CD1c-positive myeloid dendritic cell (primary cell): ENCODE measurements at regions not wholly inside any gene's neighbourhood (a gene's known extent, or its start where the extent isn't known, plus 50 kb on each side); places are given as distances from the start of the nearest gene placed in this dataset.
"Not testable (repeated sequence)": the region's sequence is repeated elsewhere in the genome, so short reads cannot be mapped to it uniquely, and the experiment has no call there.

Experiments
- DNase-seq: peaks from one replicate; pipeline ENCODE4 v3.0.0-alpha.2; 2016; ENCODE audit errors: extremely low spot score

GRCh38 chrX:128619490-128619889 lies 567.3 kb upstream of the ACTRT1 start:
- no peak for DNase-seq

GRCh38 chrX:128616933-128617332 lies 564.7 kb upstream of the ACTRT1 start:
- DNase-seq = no peak

- not testable (repeated sequence) for DNase-seq
Measured at GRCh38 chrX:128606817-128607216, 554.6 kb upstream of the ACTRT1 start.

GRCh38 chrX:128606357-128606756 lies 554.2 kb upstream of the ACTRT1 start:
- DNase-seq = not testable (repeated sequence)

- DNase-seq = no peak
Measured at GRCh38 chrX:128601706-128602105, 549.5 kb upstream of the ACTRT1 start.

GRCh38 chrX:128599632-128600031 lies 547.4 kb upstream of the ACTRT1 start:
- no peak for DNase-seq

- DNase-seq = no peak
Measured at GRCh38 chrX:128582036-128582435, 529.8 kb upstream of the ACTRT1 start.

GRCh38 chrX:128581615-128582014 lies 529.4 kb upstream of the ACTRT1 start:
- no peak for DNase-seq

- DNase-seq = no peak
Measured at GRCh38 chrX:128543114-128543513, 490.9 kb upstream of the ACTRT1 start.

GRCh38 chrX:128518508-128518907 lies 466.3 kb upstream of the ACTRT1 start:
- no peak for DNase-seq

GRCh38 chrX:128517691-128518090 lies 465.5 kb upstream of the ACTRT1 start:
- DNase-seq = no peak

- no peak for DNase-seq
Measured at GRCh38 chrX:128504496-128504895, 452.3 kb upstream of the ACTRT1 start.

- DNase-seq = no peak
Measured at GRCh38 chrX:128464116-128464515, 411.9 kb upstream of the ACTRT1 start.

GRCh38 chrX:128460835-128461234 lies 408.6 kb upstream of the ACTRT1 start:
- no peak for DNase-seq

GRCh38 chrX:128458888-128459287 lies 406.7 kb upstream of the ACTRT1 start:
- no peak for DNase-seq

- DNase-seq = no peak
Measured at GRCh38 chrX:128457674-128458073, 405.5 kb upstream of the ACTRT1 start.

GRCh38 chrX:128439159-128439558 lies 387.0 kb upstream of the ACTRT1 start:
- DNase-seq = no peak

GRCh38 chrX:128438082-128438481 lies 385.9 kb upstream of the ACTRT1 start:
- no peak for DNase-seq

GRCh38 chrX:128436397-128437103 lies 384.3 kb upstream of the ACTRT1 start:
- DNase-seq = no peak

GRCh38 chrX:128425546-128425945 lies 373.3 kb upstream of the ACTRT1 start:
- no peak for DNase-seq

GRCh38 chrX:128408842-128409241 lies 356.6 kb upstream of the ACTRT1 start:
- no peak for DNase-seq

- DNase-seq = no peak
Measured at GRCh38 chrX:128396601-128397000, 344.4 kb upstream of the ACTRT1 start.

- not testable (repeated sequence) for DNase-seq
Measured at GRCh38 chrX:128383846-128384245, 331.6 kb upstream of the ACTRT1 start.

GRCh38 chrX:128365492-128365891 lies 313.3 kb upstream of the ACTRT1 start:
- DNase-seq = no peak
